ENCODE measurements at regions not wholly inside any gene's neighbourhood (a gene's known extent, or its start where the extent isn't known, plus 50 kb on each side); places are given as distances from the start of the nearest gene placed in this dataset.

DNA sequence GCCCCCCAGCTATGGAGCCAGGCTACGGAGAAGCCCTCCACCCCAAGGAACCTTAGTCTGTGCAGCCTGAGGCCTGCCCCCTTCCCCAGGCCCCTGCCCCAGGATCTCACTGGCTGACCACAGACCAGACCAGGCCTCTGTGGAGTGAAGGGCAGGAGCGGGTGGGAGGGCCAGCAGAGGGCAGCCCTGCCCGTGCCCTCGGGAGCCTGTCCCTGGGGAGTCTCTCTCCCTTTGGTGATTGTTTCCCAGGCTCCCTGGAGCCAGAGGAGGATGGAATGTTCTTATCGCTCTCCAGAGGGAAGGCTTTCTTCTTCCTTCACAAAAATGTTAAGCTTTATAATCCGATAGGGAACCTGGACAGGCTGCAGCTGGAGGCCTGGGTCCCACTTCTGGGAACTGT lies 455.3 kb downstream of the SOX6 start:
- no peak for TF ChIP-seq POLR2AphosphoS5 (IDR thresholded peaks at IDR 0.05; ENCODE audit: low read depth, low read length)
- TF ChIP-seq POLR2A (IDR thresholded peaks at IDR 0.05; ENCODE audit: low read depth, low read length) = no peak
- no peak for TF ChIP-seq PAX5 (IDR thresholded peaks at IDR 0.05; ENCODE audit: insufficient read depth, low read length, severe bottlenecking)
- TF ChIP-seq TAF1 (IDR thresholded peaks at IDR 0.05; ENCODE audit: low read depth, low read length) = no peak
